NCI-H69 (cell line): ENCODE measurements at regions not wholly inside any gene's neighbourhood (a gene's known extent, or its start where the extent isn't known, plus 50 kb on each side); places are given as distances from the start of the nearest gene placed in this dataset.
A peak's percentile ranks its signal among the peaks of the same experiment; 100 is the strongest.
"Not testable (repeated sequence)": the region's sequence is repeated elsewhere in the genome, so short reads cannot be mapped to it uniquely, and the experiment has no call there.

Experiments
- DNase-seq: peaks from one replicate; lab custom pipeline; 2025; lab: John Stamatoyannopoulos, UW

DNA sequence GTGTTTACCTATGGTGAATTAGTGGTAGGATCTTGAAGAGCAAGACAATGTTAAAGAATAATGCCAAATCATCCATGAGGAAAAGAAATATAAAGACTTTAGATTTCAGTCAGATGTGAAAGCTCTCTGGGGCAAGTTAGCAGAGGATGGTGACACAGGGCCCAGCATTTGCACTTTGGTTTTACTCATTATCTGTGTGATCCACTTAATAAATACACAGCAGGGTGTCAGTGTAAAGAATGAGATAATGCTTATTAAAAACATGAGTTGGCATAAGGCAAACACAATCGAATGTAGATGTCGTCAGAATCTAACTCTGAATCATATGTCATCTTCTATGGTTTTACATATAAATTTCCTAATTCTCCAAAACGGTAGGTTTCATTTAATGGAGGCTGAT, 130.4 kb upstream of the PREP start:
- DNase-seq = no peak

- DNase-seq = no peak
These were observed 123.5 kb upstream of the PREP start for GRCh38 chr6:105526225-105526872.

GRCh38 chr6:105522626-105523322, 119.9 kb upstream of the PREP start:
- DNase-seq = peak; percentile 13

GRCh38 chr6:105519954-105520353, 117.1 kb upstream of the PREP start:
- DNase-seq = no peak

- DNase-seq = not testable (repeated sequence)
These were observed 116.1 kb upstream of the PREP start for GRCh38 chr6:105518993-105519392.

GRCh38 chr6:105515054-105515453, 112.2 kb upstream of the PREP start:
- peak; percentile 35 for DNase-seq

GRCh38 chr6:105514306-105514705, 111.4 kb upstream of the PREP start:
- no peak for DNase-seq

DNA sequence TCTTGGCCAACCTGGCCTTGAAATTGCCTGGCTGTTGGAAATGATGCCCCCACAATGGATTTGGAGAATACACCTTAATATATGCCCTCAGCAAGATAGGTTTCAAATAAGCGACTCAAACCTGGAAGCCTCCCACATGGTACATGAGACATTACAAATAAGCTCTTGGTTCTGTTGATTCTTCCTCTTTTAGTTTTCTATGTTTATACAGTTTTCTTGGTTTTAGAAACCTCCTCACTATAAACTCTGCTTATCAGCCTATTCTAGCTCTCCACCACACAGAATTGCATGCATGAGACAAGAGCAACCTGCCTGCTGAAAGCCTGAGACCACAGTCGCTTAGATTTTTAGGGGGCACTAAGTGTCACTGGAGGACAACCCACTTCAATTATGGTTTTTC, 108.8 kb upstream of the PREP start:
- DNase-seq = no peak

DNA sequence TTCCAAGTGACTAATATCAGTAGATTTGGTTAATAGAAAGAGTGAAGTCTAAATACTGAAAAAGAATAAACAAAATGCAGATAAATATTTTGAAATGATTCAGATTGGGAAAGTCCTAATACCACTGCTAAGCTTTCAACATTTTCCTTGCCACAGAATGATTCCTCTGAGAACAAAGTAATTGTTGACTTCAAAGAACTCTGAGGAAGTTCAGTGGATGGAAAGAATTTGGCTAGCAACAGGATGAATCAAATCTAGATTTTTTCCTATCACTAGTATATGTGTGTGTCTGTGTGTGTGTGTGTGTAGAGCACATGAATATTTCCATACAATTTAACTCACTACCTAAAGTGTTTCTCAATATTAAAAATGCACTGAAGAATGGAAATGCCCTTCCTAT, 107.9 kb upstream of the PREP start:
- DNase-seq = no peak

- peak; percentile 37 for DNase-seq
These were observed 106.8 kb upstream of the PREP start for GRCh38 chr6:105509506-105510331.

- DNase-seq = no peak
These were observed 104.9 kb upstream of the PREP start for GRCh38 chr6:105507811-105508210.

DNA sequence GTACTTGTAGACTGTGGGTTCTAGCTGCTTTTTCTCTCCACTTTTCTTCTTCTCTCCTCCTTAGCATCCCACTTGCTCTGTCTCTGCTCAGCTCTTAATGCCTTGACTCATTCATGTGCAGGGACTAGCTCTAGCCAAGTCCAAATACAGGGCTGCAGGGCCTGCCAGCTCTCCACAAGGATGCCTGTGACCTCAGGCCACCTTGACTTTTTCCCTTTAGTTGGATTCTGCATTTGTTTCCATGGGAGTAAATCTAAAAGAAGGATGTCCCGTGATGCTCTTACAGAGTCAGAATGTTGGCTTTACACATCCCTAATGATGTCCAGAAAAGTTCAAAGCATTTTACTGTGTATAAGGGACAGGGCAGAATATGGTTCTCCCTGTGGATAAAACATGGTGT, 101.8 kb upstream of the PREP start:
- DNase-seq = no peak

DNA sequence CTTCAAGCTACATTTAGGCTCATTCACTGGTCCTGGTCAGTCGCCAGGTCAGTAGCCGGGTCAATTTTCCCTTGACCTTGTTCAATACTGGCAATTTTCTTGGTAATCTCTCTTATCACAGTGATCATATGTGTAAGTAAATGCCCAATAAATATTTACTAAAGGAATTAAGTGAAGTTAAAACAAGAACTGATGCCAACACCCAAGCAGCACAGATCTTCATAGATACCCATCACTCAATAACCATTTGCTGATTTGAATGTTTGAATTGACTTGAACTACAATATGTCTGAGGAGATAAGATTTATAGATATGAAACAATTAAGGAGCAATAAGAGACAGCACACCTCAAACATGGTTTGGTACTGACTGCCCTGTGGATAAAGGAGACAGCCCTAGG, 100.8 kb upstream of the PREP start:
- no peak for DNase-seq

GRCh38 chr6:105501826-105502344, 99.0 kb upstream of the PREP start:
- no peak for DNase-seq

GRCh38 chr6:105501246-105501645, 98.4 kb upstream of the PREP start:
- DNase-seq = no peak

- no peak for DNase-seq
These were observed 97.8 kb upstream of the PREP start for GRCh38 chr6:105500693-105501092.

DNA sequence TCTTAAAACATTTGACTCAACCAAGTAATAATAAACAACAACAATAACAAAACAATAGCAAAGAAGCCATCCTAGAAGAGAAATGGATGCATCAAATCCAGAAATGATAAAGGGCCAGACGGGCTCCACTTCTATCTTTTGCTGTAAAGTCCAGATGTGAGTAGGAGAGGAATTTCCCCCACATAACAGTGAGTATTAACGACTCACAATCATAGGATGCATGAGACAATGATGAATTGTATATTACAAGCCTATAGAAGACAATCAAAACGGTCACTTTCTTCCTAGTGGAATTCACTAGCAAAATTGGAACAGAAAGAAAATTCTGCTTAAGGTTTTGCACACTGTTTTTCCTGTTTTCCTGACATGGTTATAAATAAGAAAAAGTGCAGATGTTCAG, 97.0 kb upstream of the PREP start:
- DNase-seq = no peak

DNA sequence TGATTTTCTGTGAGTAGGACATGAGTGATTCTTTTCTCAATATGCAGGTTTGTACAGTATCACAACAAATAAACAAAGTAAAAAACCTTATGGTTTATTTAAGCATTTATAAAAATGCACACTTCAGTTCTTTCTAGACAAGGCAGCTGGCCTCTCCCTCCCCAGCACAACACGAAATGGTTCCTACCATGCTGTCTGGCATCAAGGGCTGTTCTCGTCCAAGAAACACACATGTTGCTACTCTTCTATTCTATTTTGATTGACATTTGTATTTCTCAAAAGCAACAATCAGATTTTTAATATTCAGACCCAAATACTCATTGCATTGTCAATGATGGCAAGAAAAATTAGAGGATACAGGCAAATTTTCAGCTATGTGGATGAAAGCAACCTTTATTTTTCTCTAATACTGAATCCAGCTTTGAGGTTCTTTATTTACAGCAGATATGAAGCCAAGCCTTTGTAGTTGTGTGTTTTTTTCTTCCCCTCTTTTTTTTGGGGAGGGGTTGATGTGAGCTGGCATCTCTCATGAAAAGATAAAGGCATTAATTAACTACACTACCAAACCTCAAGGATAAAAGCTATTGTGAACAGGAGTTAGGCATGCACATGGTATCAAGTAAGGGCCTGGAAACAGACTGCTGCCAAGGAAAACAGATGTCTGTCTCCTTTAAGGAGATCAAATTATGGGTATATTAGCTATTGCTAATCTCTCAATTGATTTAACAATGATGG, 96.4 kb upstream of the PREP start:
- DNase-seq = no peak

DNA sequence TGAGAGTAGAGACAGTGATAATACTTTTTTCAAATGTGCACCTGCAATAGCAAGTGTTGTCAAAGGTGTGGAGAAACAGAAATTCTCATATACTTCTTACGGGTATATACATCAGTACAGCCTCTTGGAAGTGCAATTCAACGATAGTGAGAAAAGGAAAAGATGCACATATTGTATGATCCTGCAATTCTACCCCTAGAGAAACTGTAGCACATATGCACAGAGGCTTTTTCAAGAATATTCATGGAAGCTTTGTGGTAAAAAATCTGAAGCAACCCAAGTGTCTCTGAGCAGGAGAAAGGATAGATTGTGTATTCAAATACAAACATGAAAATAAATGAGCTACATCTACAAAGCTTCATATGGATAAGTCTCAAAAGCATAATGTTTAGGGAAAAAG, 94.7 kb upstream of the PREP start:
- DNase-seq = no peak

DNA sequence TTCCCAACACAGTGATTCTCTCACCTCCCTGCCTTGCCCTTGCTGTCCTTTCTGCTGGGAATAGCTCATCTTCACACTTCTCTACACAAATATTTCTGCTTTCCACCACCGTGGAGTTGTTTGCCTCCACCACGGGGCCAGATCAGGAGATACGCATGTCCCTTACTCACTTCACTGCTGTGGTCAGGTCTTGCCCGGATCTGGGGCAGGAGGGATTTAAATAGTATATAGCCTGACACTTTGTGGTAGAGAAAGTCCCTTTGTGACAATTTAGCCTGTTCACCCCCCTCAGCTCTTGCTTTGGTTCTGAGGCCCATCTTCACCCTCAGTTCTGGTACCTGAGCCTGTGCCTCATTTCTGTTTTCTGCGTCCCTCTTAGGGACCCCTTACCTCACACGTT, 92.6 kb upstream of the PREP start:
- DNase-seq = no peak

- DNase-seq = no peak
These were observed 91.8 kb upstream of the PREP start for GRCh38 chr6:105494688-105495087.

GRCh38 chr6:105493736-105494135, 90.9 kb upstream of the PREP start:
- DNase-seq = peak; percentile 40
